ENCODE measurements at regions not wholly inside any gene's neighbourhood (a gene's known extent, or its start where the extent isn't known, plus 50 kb on each side); places are given as distances from the start of the nearest gene placed in this dataset.

- no peak overlapping the region for H3K4me2 ChIP-seq (ENCODE audit: unreplicated experiment)
- no peaks in the 10 kb centered on the region for H4K20me1 ChIP-seq (ENCODE audit: insufficient read depth)
- no peaks in the 10 kb centered on the region for H3F3A ChIP-seq (ENCODE audit: insufficient read depth)
- in situ Hi-C loops (cut with MboI), result no loop called here
- no peak for DNase-seq
- no peak overlapping the region for H3K27ac ChIP-seq
- no peaks in the 10 kb centered on the region for H3K27me3 ChIP-seq (replicated peaks; ENCODE audit: insufficient read depth)
- H3K4me3 ChIP-seq, result no peak overlapping the region
- 0 to 7% methylated on average over 1 of the region's 1 CpG for WGBS, 2 experiments (ENCODE audit: low coverage in 1 of 2, low lambda C conversion rate in 2 of 2, missing lambda C conversion rate in 2 of 2)
- H2AFZ ChIP-seq, result no peak overlapping the region
- no peaks in the 10 kb centered on the region for H3K9me2 ChIP-seq (ENCODE audit: insufficient read depth)
- H3K9ac ChIP-seq, result no peak overlapping the region
- no peaks in the 10 kb centered on the region for H3K36me3 ChIP-seq (ENCODE audit: low read depth)
- H3K4me1 ChIP-seq (ENCODE audit: insufficient read depth), result no peaks in the 10 kb centered on the region
- no peak for TF ChIP-seq EZH2phosphoT487 (IDR thresholded peaks at IDR 0.05; ENCODE audit: insufficient read depth, low read depth)
- no peak for TF ChIP-seq EZH2 (IDR thresholded peaks at IDR 0.05; ENCODE audit: insufficient read depth, poor library complexity, severe bottlenecking)
- H3K79me2 ChIP-seq (ENCODE audit: insufficient read depth), result no peaks in the 10 kb centered on the region
- peaks cover 5% of the 10 kb centered on the region for H3K9me3 ChIP-seq (ENCODE audit: low read depth)
Observed at GRCh38 chr4:130568746-130569145, 1472.8 kb downstream of the C4orf33 start.

DNA sequence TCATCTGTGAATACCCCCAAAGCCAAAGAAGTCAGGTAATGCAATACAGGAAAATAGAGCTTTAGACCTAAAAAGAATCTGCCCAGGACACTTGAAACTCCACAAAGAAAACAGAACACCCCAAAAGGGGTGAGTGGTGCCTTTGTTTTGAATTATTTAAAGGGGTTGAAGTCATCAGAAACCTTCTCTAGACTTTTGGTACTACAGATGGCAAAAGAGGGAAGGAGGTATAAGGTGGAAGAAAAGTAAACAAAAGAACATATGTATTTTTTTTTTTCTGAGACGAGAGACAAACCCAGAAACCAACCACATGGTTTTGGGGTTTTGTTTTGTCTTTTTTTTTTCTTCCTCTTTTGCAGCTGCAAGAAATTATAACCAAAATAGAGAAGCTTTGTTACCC, 1477.8 kb downstream of the C4orf33 start:
- Histone ChIP-seq H3K4me1 (ENCODE audit: insufficient read depth) (no peaks in the 10 kb centered on the region), H3K9me3 (ENCODE audit: low read depth) (peaks cover 5% of the 10 kb centered on the region), H3K9ac (no peak overlapping the region), H3K27me3 (replicated peaks; ENCODE audit: insufficient read depth) (no peaks in the 10 kb centered on the region), H3K4me2 (ENCODE audit: unreplicated experiment) (no peak overlapping the region), H3K9me2 (ENCODE audit: insufficient read depth) (no peaks in the 10 kb centered on the region), H3K27ac (no peak overlapping the region), H2AFZ (no peak overlapping the region), H3K36me3 (ENCODE audit: low read depth) (no peaks in the 10 kb centered on the region), H4K20me1 (ENCODE audit: insufficient read depth) (no peaks in the 10 kb centered on the region), H3F3A (ENCODE audit: insufficient read depth) (no peaks in the 10 kb centered on the region), H3K79me2 (ENCODE audit: insufficient read depth) (no peaks in the 10 kb centered on the region), H3K4me3 (no peak overlapping the region)
- TF ChIP-seq EZH2 (IDR thresholded peaks at IDR 0.05; ENCODE audit: insufficient read depth, poor library complexity, severe bottlenecking), result no peak
- no peak for TF ChIP-seq EZH2phosphoT487 (IDR thresholded peaks at IDR 0.05; ENCODE audit: insufficient read depth, low read depth)
- 0% methylated on average over 1 of the region's 1 CpG for whole genome bisulfite sequencing, 2 experiments (ENCODE audit: low coverage in 1 of 2, low lambda C conversion rate in 2 of 2, missing lambda C conversion rate in 2 of 2)
- DNase-seq, result no peak
- in situ Hi-C loops (cut with MboI), result no loop called here

GRCh38 chr4:130574215-130574614, 1478.3 kb downstream of the C4orf33 start:
- no peak overlapping the region for H3K9ac ChIP-seq
- 0 to 10% methylated on average over 2 of the region's 2 CpGs for WGBS, 2 experiments (ENCODE audit: low coverage in 1 of 2, low lambda C conversion rate in 2 of 2, missing lambda C conversion rate in 2 of 2)
- no peak overlapping the region for H3K4me2 ChIP-seq (ENCODE audit: unreplicated experiment)
- H3K4me1 ChIP-seq (ENCODE audit: insufficient read depth), result no peaks in the 10 kb centered on the region
- no peak for DNase-seq
- H3K9me3 ChIP-seq (ENCODE audit: low read depth), result peaks cover 5% of the 10 kb centered on the region
- no peaks in the 10 kb centered on the region for H3K9me2 ChIP-seq (ENCODE audit: insufficient read depth)
- no peak overlapping the region for H3K4me3 ChIP-seq
- in situ Hi-C loops (cut with MboI), result no loop called here
- TF ChIP-seq EZH2 (IDR thresholded peaks at IDR 0.05; ENCODE audit: insufficient read depth, poor library complexity, severe bottlenecking) (no peak), EZH2phosphoT487 (IDR thresholded peaks at IDR 0.05; ENCODE audit: insufficient read depth, low read depth) (no peak)
- no peaks in the 10 kb centered on the region for H3K27me3 ChIP-seq (replicated peaks; ENCODE audit: insufficient read depth)
- H2AFZ ChIP-seq, result no peak overlapping the region
- no peaks in the 10 kb centered on the region for H4K20me1 ChIP-seq (ENCODE audit: insufficient read depth)
- H3K79me2 ChIP-seq (ENCODE audit: insufficient read depth), result no peaks in the 10 kb centered on the region
- no peaks in the 10 kb centered on the region for H3F3A ChIP-seq (ENCODE audit: insufficient read depth)
- H3K27ac ChIP-seq, result no peak overlapping the region
- no peaks in the 10 kb centered on the region for H3K36me3 ChIP-seq (ENCODE audit: low read depth)

- Histone ChIP-seq H3F3A (ENCODE audit: insufficient read depth) (no peaks in the 10 kb centered on the region), H3K4me2 (ENCODE audit: unreplicated experiment) (no peak overlapping the region), H3K4me3 (no peak overlapping the region), H3K4me1 (ENCODE audit: insufficient read depth) (no peaks in the 10 kb centered on the region), H3K36me3 (ENCODE audit: low read depth) (no peaks in the 10 kb centered on the region), H3K79me2 (ENCODE audit: insufficient read depth) (no peaks in the 10 kb centered on the region), H2AFZ (no peak overlapping the region), H3K9me2 (ENCODE audit: insufficient read depth) (no peaks in the 10 kb centered on the region), H4K20me1 (ENCODE audit: insufficient read depth) (no peaks in the 10 kb centered on the region), H3K27me3 (replicated peaks; ENCODE audit: insufficient read depth) (no peaks in the 10 kb centered on the region), H3K9me3 (ENCODE audit: low read depth) (peaks cover 3% of the 10 kb centered on the region), H3K27ac (no peak overlapping the region), H3K9ac (no peak overlapping the region)
- TF ChIP-seq EZH2phosphoT487 (IDR thresholded peaks at IDR 0.05; ENCODE audit: insufficient read depth, low read depth) (no peak), EZH2 (IDR thresholded peaks at IDR 0.05; ENCODE audit: insufficient read depth, poor library complexity, severe bottlenecking) (no peak)
- in situ Hi-C loops (cut with MboI), result no loop called here
- no peak for DNase-seq
- WGBS, 2 experiments (ENCODE audit: low coverage in 1 of 2, low lambda C conversion rate in 2 of 2, missing lambda C conversion rate in 2 of 2), result 0 to 8% methylated on average over 1 of the region's 1 CpG
Observed at GRCh38 chr4:130576218-130576617, 1480.3 kb downstream of the C4orf33 start.

- H3K4me1 ChIP-seq (ENCODE audit: insufficient read depth), result no peaks in the 10 kb centered on the region
- H3K9ac ChIP-seq, result no peak overlapping the region
- no peaks in the 10 kb centered on the region for H3K36me3 ChIP-seq (ENCODE audit: low read depth)
- no peak for DNase-seq
- H4K20me1 ChIP-seq (ENCODE audit: insufficient read depth), result no peaks in the 10 kb centered on the region
- in situ Hi-C loops (cut with MboI), result no loop called here
- TF ChIP-seq EZH2phosphoT487 (IDR thresholded peaks at IDR 0.05; ENCODE audit: insufficient read depth, low read depth), result no peak
- no peak for TF ChIP-seq EZH2 (IDR thresholded peaks at IDR 0.05; ENCODE audit: insufficient read depth, poor library complexity, severe bottlenecking)
- H2AFZ ChIP-seq, result no peak overlapping the region
- WGBS, 2 experiments (ENCODE audit: low coverage in 1 of 2, low lambda C conversion rate in 2 of 2, missing lambda C conversion rate in 2 of 2), result 28 to 29% methylated on average over 2 of the region's 2 CpGs
- no peak overlapping the region for H3K4me3 ChIP-seq
- H3K9me2 ChIP-seq (ENCODE audit: insufficient read depth), result no peaks in the 10 kb centered on the region
- no peak overlapping the region for H3K27ac ChIP-seq
- no peaks in the 10 kb centered on the region for H3K27me3 ChIP-seq (replicated peaks; ENCODE audit: insufficient read depth)
- no peak overlapping the region for H3K4me2 ChIP-seq (ENCODE audit: unreplicated experiment)
- H3F3A ChIP-seq (ENCODE audit: insufficient read depth), result no peaks in the 10 kb centered on the region
- H3K79me2 ChIP-seq (ENCODE audit: insufficient read depth), result no peaks in the 10 kb centered on the region
- no peaks in the 10 kb centered on the region for H3K9me3 ChIP-seq (ENCODE audit: low read depth)
Observed at GRCh38 chr4:130591091-130591490, 1495.1 kb downstream of the C4orf33 start.

Data from GM23248 (cell line).